Ishikawa (cell line): ENCODE measurements at regions not wholly inside any gene's neighbourhood (a gene's known extent, or its start where the extent isn't known, plus 50 kb on each side); places are given as distances from the start of the nearest gene placed in this dataset.

Experiments
- CEBPB ChIP-seq: IDR thresholded peaks from 2 replicates; pipeline ENCODE4 v1.6.1; 2012
- CREB1 ChIP-seq: IDR thresholded peaks from 2 replicates; pipeline ENCODE4 v1.6.1; 2012; ENCODE audit warnings: low read depth
- EGR1 ChIP-seq: IDR thresholded peaks from 2 replicates; pipeline ENCODE4 v1.6.1; 2012

DNA sequence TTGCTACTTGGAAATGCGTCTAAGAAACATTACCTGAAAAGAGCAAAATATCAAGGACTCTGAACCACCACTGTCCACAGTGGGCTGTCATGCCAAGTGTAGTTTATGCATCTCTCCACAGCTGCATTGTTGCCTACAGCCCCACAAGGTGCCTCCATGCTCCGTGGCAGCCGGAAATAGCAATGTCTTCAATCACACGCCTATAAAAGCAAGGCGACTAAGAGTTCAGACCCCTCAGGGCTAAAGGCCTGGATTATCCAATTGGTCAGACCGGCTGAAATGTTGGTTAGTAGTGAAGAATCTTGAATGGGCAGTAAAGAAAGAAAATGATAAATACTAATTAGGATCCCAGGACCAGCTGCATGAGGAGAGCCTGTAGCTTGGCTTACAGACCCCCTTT lies 114.0 kb upstream of the SLC35G4 start:
- TF ChIP-seq CEBPB = no peak
- TF ChIP-seq CREB1 = no peak
- TF ChIP-seq EGR1 = no peak
